Neural crest cell (in vitro differentiated cells): ENCODE measurements at regions not wholly inside any gene's neighbourhood (a gene's known extent, or its start where the extent isn't known, plus 50 kb on each side); places are given as distances from the start of the nearest gene placed in this dataset.
"Not testable (repeated sequence)": the region's sequence is repeated elsewhere in the genome, so short reads cannot be mapped to it uniquely, and the experiment has no call there.

ENCODE experiments used
- DNase-seq: peaks from one replicate; pipeline ENCODE4 v3.0.0; 2021; ENCODE audit warnings: low read depth, mixed read lengths, low spot score
- H3K27ac Mint-ChIP-seq: one replicate; pipeline ENCODE4 v1.8.0; 2021; ENCODE audit warnings: mild to moderate bottlenecking, mixed read lengths; ENCODE audit not compliant: unreplicated experiment
- H3K27me3 Mint-ChIP-seq: 2 replicates; pipeline ENCODE4 v1.8.0; 2021; ENCODE audit warnings: low read depth, mild to moderate bottlenecking, mixed read lengths
- H3K36me3 Mint-ChIP-seq: 2 replicates; pipeline ENCODE4 v1.8.0; 2021; ENCODE audit warnings: low read depth, mild to moderate bottlenecking, mixed read lengths
- H3K4me1 Mint-ChIP-seq: 2 replicates; pipeline ENCODE4 v1.8.0; 2021; ENCODE audit warnings: mixed read lengths
- H3K4me3 Mint-ChIP-seq: one replicate; pipeline ENCODE4 v1.8.0; 2021; ENCODE audit warnings: mild to moderate bottlenecking, mixed read lengths
- H3K9me3 Mint-ChIP-seq: 2 replicates; pipeline ENCODE4 v1.8.0; 2021; ENCODE audit warnings: mixed read lengths
- TF ChIP-seq, protein P1 (sequence below): fragments of 200-600 bp; sonication (generic); conservative IDR thresholded peaks from 2 replicates; pipeline ENCODE4 v1.5.0; 2021; ENCODE audit warnings: antibody characterized with exemption, mild to moderate bottlenecking

- Mint-ChIP-seq H3K27ac (no peak overlapping the region), H3K4me1 (no peaks in the 10 kb centered on the region), H3K9me3 (peaks cover 3% of the 10 kb centered on the region), H3K4me3 (no peak overlapping the region), H3K36me3 (peaks cover 2% of the 10 kb centered on the region), H3K27me3 (no peaks in the 10 kb centered on the region)
- TF ChIP-seq, protein P1, sequence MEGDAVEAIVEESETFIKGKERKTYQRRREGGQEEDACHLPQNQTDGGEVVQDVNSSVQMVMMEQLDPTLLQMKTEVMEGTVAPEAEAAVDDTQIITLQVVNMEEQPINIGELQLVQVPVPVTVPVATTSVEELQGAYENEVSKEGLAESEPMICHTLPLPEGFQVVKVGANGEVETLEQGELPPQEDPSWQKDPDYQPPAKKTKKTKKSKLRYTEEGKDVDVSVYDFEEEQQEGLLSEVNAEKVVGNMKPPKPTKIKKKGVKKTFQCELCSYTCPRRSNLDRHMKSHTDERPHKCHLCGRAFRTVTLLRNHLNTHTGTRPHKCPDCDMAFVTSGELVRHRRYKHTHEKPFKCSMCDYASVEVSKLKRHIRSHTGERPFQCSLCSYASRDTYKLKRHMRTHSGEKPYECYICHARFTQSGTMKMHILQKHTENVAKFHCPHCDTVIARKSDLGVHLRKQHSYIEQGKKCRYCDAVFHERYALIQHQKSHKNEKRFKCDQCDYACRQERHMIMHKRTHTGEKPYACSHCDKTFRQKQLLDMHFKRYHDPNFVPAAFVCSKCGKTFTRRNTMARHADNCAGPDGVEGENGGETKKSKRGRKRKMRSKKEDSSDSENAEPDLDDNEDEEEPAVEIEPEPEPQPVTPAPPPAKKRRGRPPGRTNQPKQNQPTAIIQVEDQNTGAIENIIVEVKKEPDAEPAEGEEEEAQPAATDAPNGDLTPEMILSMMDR: no peak
- DNase-seq: no peak
Measured at GRCh38 chr7:24384362-24385030, 100.5 kb downstream of the NPY start.

- Mint-ChIP-seq H3K27ac (no peak overlapping the region), H3K9me3 (no peaks in the 10 kb centered on the region), H3K4me3 (no peak overlapping the region), H3K36me3 (no peaks in the 10 kb centered on the region), H3K4me1 (no peaks in the 10 kb centered on the region), H3K27me3 (peaks cover 3% of the 10 kb centered on the region)
- no peak for DNase-seq
- TF ChIP-seq, protein P1: no peak
Measured at GRCh38 chr7:24388212-24388611, 104.2 kb downstream of the NPY start.

- H3K4me1 Mint-ChIP-seq: no peaks in the 10 kb centered on the region
Measured at GRCh38 chr7:24390376-24391157, 106.6 kb downstream of the NPY start.

GRCh38 chr7:24392774-24393173 is 108.8 kb downstream of the NPY start:
- Mint-ChIP-seq H3K27ac (no peak overlapping the region), H3K27me3 (peaks cover 34% of the 10 kb centered on the region), H3K36me3 (no peaks in the 10 kb centered on the region), H3K4me1 (no peaks in the 10 kb centered on the region), H3K9me3 (no peaks in the 10 kb centered on the region), H3K4me3 (no peak overlapping the region)
- TF ChIP-seq, protein P1: no peak
- DNase-seq: no peak

More at GRCh38 chr7:24390376-24391157, 106.6 kb downstream of the NPY start:
- H3K9me3 Mint-ChIP-seq: no peaks in the 10 kb centered on the region
- TF ChIP-seq, protein P1: no peak
- no peak overlapping the region for H3K27ac Mint-ChIP-seq
- DNase-seq: no peak
- no peaks in the 10 kb centered on the region for H3K36me3 Mint-ChIP-seq
- H3K27me3 Mint-ChIP-seq: peaks cover 17% of the 10 kb centered on the region
- no peak overlapping the region for H3K4me3 Mint-ChIP-seq

- Mint-ChIP-seq H3K36me3 (no peaks in the 10 kb centered on the region), H3K27me3 (peaks cover 58% of the 10 kb centered on the region), H3K4me3 (no peak overlapping the region), H3K4me1 (no peaks in the 10 kb centered on the region), H3K9me3 (no peaks in the 10 kb centered on the region), H3K27ac (no peak overlapping the region)
- no peak for DNase-seq
- TF ChIP-seq, protein P1: no peak
Measured at GRCh38 chr7:24395512-24395911, 111.5 kb downstream of the NPY start.

- peaks cover 63% of the 10 kb centered on the region for H3K27me3 Mint-ChIP-seq
- not testable (repeated sequence) for DNase-seq, H3K4me1 Mint-ChIP-seq, H3K9me3 Mint-ChIP-seq, H3K36me3 Mint-ChIP-seq, H3K27ac Mint-ChIP-seq, H3K4me3 Mint-ChIP-seq
Measured at GRCh38 chr7:24396387-24396786, 112.4 kb downstream of the NPY start.
